ENCODE measurements at regions not wholly inside any gene's neighbourhood (a gene's known extent, or its start where the extent isn't known, plus 50 kb on each side); places are given as distances from the start of the nearest gene placed in this dataset.
"Not testable (repeated sequence)": the region's sequence is repeated elsewhere in the genome, so short reads cannot be mapped to it uniquely, and the experiment has no call there.

DNA sequence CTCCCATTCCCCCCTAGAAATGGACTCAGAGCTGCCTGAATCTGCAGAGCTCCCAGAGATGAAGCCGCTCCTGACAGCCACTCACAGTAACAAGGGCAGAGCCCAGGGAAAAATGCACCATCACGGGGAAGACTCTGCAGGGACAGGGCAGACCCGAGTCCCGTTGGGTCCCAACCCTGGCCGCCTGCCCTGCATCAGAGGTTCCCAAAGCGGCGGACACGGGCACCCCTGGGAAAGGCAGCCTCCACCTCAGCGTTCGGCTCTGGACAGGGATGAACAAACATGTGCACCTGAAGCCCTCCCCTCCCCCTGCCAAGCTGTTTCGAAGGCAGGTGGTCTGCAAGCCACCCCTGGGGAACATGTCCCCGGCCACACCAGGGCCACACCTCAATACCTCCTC lies 320.4 kb downstream of the ADGRD1 start:
- DNase-seq (ENCODE audit: low read depth, low spot score) = no peak

DNA sequence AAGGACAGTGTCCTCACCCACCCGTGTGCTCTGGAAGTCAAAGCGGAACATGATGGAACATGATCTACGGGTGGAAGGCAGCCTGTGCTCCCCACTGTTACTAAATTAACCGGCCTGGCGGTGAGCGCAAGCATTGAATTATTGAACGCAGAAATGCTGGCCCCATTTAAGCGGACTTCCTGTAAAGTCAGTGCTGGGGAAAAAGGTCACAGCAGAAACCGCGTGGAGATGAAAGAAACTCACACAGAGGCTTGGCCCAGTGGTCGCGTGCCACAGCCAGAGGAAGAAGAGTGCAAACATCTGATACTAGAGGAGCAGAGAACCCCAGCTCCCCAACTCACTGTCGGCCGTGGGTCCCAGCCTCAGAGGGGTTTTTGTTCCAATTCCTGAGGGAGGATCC lies 321.2 kb downstream of the ADGRD1 start:
- DNase-seq (ENCODE audit: low read depth, low spot score) = no peak

- DNase-seq (ENCODE audit: low read depth, low spot score) = no peak
These were observed 322.1 kb downstream of the ADGRD1 start for GRCh38 chr12:131275824-131276223.

GRCh38 chr12:131276501-131277185 lies 322.9 kb downstream of the ADGRD1 start:
- no peak for DNase-seq (ENCODE audit: low read depth, low spot score)

DNA sequence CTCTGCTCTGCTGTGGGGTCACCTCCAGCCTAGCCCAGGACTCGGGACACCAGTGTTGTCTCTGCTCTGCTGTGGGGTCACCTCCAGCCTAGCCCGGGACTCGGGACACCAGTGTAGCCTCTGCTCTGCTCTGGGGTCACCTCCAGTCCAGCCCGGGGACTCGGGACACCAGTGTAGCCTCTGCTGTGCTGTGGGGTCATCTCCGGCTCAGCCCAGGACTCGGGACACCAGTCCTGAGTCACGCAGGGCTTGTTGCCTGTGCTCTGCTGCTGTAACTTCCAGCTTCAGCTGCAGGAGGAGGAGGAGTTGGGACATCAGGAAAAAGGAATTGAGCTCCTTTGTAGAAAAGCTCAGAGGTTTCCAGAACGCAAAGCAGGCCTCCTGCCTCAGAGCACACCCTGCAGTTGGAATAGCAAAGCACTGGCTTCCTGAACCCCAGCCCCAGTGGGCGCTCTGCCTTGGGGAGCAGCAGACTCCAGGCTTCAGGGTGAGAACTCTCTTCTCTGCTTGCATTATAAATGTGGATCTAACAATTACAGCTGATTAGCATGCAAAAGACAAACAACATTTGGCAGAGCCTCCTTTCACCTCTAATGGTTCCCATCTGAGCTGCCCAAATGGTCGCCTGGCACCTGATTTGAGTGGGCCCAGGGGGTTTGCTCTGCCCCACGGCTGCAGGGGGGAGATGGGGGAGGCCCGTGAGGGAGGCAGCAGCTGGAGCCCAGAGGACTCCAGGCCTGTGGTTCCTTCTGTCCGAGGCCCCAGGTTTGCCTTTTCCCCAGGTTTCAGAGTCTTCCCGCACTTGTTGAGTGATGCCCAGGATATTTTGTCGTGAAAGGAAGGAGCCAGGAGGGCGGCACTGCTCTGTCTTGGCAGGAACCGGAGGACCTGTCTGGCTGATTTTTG lies 323.7 kb downstream of the ADGRD1 start:
- DNase-seq (ENCODE audit: low read depth, low spot score) = not testable (repeated sequence)

- DNase-seq (ENCODE audit: low read depth, low spot score) = not testable (repeated sequence)
These were observed 324.9 kb downstream of the ADGRD1 start for GRCh38 chr12:131278451-131279115.

DNA sequence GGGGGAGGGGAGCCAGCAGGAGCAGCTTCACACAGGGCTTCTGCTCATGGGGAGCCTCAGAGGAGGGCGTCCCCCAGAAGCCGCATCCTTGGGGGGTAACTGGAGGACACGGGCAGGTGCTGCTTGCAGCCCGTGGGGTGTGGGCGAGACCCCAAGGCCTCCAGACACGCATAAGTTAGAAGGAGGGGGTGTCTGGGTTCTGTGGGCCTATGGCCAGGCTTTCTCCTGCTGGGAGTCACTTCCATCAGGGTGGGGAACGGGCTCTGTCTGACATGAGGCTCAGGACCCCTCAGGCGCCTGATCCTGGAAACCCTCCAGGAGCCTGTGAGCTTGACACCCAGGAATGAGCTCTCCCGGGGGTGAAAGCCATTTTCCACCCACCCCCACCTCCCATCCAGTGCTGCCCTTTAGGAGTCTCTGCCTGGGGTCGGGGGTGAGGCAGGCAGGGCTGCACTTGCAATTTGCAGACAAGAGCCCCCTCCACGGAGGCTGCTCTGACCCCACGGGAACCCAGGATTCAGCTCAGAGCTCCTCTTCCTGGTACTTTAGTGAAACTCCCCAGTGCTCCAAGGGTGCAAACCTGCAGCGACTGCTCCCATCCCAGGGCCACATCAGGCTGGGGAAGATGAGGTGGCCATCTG lies 325.7 kb downstream of the ADGRD1 start:
- DNase-seq (ENCODE audit: low read depth, low spot score) = no peak

- no peak for DNase-seq (ENCODE audit: low read depth, low spot score)
These were observed 326.7 kb downstream of the ADGRD1 start for GRCh38 chr12:131280426-131280825.

DNA sequence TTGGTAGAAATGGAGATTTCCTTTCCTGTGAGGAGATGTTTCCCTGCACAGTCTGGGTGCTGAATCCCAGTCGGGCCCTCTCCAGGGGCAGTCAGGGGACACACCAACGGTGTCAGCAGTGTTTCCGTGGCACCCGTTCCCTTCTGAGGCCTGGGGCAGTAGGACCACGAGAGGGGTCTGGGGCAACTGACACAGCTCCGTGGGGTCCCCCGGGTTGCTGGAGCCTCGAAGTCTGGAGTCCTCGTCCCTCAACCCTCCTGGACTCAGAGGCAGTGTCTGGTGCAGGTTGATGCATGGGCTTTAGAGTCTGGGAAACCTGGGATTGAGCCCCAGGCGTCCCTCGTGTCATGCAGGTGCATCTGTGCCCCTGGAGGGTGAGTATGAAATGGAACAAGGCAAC lies 327.3 kb downstream of the ADGRD1 start:
- DNase-seq (ENCODE audit: low read depth, low spot score) = no peak

DNA sequence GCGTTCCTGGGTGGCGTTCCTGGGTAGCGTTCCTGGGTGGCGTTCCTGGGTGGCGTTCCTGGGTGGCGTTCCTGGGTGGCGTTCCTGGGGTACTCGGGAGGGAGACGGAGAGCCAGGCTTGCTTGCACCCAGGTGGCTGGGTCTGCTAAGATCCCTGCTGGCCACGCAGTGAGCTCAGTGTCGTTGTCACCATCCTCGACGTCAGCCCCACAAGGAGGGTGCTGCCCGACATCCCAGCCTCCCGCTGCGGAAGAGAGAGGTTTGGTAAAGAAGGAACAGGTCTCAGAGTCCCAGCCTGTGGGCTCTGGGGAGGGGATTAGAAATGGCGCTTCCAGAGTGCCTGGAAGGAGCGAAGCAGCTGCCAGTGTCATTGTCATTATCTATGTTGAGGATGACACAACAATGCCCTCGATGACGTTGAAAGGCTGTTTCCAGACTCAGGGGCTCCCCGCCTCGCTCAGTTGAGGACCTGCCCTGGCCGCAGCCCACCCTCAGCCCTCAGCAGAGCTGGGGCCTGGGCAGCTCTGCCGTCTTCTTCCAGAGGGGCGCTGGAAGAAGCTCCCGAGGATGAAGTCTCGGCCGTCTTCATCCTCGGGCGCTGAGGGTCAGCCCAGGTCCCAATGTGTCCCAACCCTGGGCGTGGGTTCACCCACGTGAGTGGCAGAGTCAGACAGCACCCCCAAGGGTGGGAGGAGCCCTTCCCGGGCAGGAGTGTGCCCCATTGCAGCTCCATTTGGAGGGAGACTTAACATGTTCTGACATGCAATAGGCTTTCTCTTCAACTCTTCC lies 328.8 kb downstream of the ADGRD1 start:
- DNase-seq (ENCODE audit: low read depth, low spot score) = no peak

GRCh38 chr12:131283191-131283861 lies 329.6 kb downstream of the ADGRD1 start:
- no peak for DNase-seq (ENCODE audit: low read depth, low spot score)

DNA sequence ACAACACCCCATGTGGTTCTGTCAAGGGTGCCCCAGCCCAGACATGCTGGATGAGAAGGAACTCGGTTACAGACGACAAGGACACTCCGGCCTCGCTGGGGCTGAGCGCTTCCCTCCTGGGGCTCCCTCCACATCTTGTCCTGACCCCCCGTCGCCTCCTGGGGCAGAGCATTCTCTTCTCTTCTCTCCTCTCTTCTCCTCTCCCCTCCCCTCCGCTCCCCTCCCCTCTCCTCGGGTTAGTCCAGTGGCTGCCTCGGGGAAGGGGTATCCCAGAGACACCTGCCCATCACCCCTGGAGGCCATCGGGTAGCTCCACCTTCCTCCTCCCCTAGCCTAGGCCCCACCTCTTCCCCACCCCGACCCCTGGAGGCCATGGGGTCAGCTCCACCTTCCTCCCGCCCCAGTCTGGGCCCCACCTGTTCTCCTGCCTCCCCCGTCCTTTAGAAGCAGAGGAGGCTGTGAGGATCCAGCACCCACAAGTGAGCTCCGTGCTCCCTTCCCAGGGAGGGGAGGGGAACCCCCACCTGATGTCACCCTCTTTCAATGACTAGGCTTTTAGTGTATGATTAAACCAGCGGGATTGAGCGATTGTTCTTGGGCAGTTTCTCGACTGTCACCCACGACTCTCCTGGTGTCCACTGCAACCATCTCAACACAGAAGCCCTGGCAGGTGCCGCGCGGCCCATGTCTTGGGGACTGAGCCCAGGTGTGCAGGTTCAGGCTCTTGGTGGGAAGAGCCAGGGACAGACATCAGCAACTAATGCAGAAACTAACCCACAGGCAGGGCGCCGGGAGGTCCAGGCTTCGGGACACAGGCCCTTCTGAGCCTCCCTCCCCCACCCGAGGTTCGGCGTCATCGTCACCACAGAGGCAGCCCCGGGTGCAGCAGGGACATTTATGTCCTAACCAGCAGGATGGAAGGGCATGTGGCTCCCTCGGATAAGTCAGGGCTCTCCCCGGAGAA lies 330.4 kb downstream of the ADGRD1 start:
- DNase-seq (ENCODE audit: low read depth, low spot score) = not testable (repeated sequence)

DNA sequence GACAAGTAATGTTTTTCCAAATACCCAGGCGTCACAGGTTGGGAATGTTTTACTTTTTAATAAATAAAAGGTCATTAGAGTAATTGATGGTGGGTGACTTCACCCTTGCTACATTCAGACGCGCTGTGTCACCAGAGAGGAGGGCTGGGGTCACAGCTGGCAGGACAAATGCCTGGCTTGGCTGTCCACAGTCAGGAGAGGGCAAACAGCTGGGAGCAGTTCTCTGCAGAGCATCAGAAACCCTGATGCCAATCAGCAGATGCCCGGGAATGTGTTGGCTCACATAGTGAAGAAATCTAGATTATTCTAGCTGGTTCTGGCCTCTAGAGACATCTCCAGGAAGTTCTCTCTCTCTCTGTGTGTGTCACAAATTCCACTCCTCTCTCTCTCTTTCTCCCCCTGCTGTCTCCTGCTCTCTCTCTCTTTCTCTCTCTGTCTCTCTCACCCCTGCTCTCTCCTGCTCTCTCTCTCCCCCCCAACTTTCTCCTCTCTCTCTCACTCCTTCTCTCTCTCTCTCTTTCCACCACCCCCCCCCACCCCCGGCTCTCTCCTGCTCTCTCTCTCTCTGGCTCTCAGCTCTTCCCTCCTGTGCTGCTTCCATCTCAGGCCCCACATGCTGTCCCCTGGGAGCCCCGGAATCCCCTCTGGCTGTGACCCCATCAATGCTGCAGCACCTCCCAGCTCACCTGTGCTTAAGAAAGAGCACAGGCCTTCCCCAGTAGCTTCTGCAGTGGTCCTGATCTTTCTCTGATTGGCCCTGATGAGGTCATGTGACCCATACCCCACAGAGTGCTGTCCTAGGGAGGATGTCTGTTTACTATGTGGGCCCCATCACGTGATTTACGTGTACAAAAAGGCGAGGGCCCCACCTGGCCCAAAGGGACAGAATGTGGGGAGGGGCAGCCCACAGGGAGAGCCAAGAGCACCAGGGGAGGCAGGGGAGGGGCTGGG lies 331.5 kb downstream of the ADGRD1 start:
- not testable (repeated sequence) for DNase-seq (ENCODE audit: low read depth, low spot score)

DNA sequence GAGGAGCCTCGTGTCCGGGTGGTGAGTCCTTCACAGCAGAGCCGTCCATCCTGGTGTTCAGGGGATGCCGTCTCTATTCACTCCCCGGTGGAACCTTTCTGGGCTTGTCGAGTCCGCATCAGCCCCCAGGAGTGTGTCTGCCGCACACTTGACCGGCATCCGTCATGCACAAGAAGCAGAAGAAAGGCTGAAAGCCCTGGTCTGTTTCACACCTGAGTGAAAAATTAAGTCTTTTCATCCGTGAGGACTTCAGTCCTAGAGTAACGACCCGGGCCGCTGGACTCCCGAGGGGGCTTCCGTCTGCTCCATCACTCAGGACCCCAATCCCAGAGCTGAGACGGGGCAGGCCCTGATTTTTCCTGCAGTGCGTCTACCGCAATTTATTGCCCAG lies 332.2 kb downstream of the ADGRD1 start:
- not testable (repeated sequence) for DNase-seq (ENCODE audit: low read depth, low spot score)

DNA sequence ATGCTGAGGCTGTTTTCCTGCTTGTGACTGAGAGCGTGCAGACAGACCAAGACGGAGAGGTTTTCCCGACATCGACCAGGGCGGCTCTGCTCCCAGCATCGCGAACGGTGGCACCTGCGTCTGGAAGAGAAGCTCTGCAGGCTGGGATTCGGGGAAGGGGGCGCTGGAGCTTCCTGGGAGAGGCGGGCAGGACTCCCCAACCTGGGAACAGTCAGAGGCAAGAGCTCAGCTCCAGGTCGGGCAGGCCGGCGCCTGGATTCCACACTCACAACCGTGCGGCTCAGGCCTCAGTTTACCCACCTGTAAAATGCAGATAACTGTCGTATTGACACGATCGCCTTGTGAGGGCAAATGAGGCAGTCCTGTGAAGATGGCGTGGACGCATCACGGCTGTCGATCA lies 332.6 kb downstream of the ADGRD1 start:
- DNase-seq (ENCODE audit: low read depth, low spot score) = not testable (repeated sequence)

- DNase-seq (ENCODE audit: low read depth, low spot score) = no peak
These were observed 333.6 kb downstream of the ADGRD1 start for GRCh38 chr12:131287015-131287937.
